HCT116 (cell line): ENCODE measurements at regions not wholly inside any gene's neighbourhood (a gene's known extent, or its start where the extent isn't known, plus 50 kb on each side); places are given as distances from the start of the nearest gene placed in this dataset.
"Not testable (repeated sequence)": the region's sequence is repeated elsewhere in the genome, so short reads cannot be mapped to it uniquely, and the experiment has no call there.

Source experiments
- ATAC-seq: fragments of 200-7000 bp; cut with Tn5 transposase; 2 replicates; pipeline ENCODE4 v1.9.1; 2020; ENCODE audit warnings: mild to moderate bottlenecking, moderate library complexity
- BruUV-seq: library from RNA; stranded (reverse); fragments of 400-500 nt; replicated peaks from 2 replicates; lab custom pipeline; 2021; lab: Mats Ljungman, UMichigan
- CTCF ChIA-PET: fragments of 300-600 bp; sonication (Branson Sonifier 250); formaldehyde crosslinking; loops from one replicate; lab custom pipeline; 2021; ENCODE audit warnings: antibody characterized with exemption; lab: Charles Lee
- POLR2A ChIA-PET: fragments of 300-600, 350-600 bp; sonication (Branson Sonifier 250); formaldehyde crosslinking; loops from one replicate; lab custom pipeline; 2021; ENCODE audit warnings: antibody characterized with exemption; lab: Charles Lee
- RAD21 ChIA-PET, 2 experiments: fragments of 300-600 bp; sonication (Branson Sonifier 250); formaldehyde crosslinking; loops; one replicate each; lab custom pipeline; 2023; ENCODE audit warnings: low total read pairs in 2 of 2; ENCODE audit not compliant: uncharacterized antibody in 2 of 2, unreplicated experiment in 2 of 2, low non-redundant PET in 1 of 2; lab: Charles Lee
- DNase-seq: peaks from one replicate; pipeline ENCODE4 v3.0.0-alpha.2; 2010; ENCODE audit warnings: low read depth, low spot score
- H2AFZ ChIP-seq: fragments of 200-600 bp; shearing (Covaris generic), sonication (generic); 2 replicates; pipeline ENCODE4 v1.6.1; 2017; ENCODE audit warnings: low read depth, mixed run types, mixed read lengths, antibody characterized with exemption, low read length; ENCODE audit not compliant: poor library complexity, severe bottlenecking
- H3K27ac ChIP-seq: 2 replicates; pipeline ENCODE4 v1.5.1; 2012; ENCODE audit warnings: low read depth, low read length
- H3K27me3 ChIP-seq: fragments of 200-600 bp; sonication (generic); 2 replicates; pipeline ENCODE4 v1.6.1; 2016; ENCODE audit warnings: mixed run types, low read length, mixed read lengths; ENCODE audit not compliant: insufficient read depth
- H3K36me3 ChIP-seq, 2 experiments: fragments of 200-500 bp in 1 of 2; fragments of 200-600 bp in 1 of 2; sonication (Bioruptor generic) in 1 of 2; sonication (generic) in 1 of 2; 2 replicates each; pipeline versions ENCODE4 v1.5.1 to v1.6.1; 2014 to 2016; ENCODE audit warnings: low read length in 2 of 2, inconsistent platforms in 1 of 2, mixed read lengths in 1 of 2, mixed run types in 1 of 2; ENCODE audit not compliant: insufficient read depth in 2 of 2, control insufficient read depth in 1 of 2
- H3K4me1 ChIP-seq, 2 experiments: fragments of 200-600 bp in 1 of 2; sonication (generic) in 1 of 2; 2 replicates each; pipeline versions ENCODE4 v1.5.1 to v1.6.1; 2012 to 2017; ENCODE audit warnings: low read length in 2 of 2, inconsistent platforms in 1 of 2, mild to moderate bottlenecking in 1 of 2, mixed read lengths in 1 of 2, mixed run types in 1 of 2, moderate library complexity in 1 of 2; ENCODE audit not compliant: insufficient read depth in 2 of 2, control insufficient read depth in 1 of 2
- H3K4me2 ChIP-seq: fragments of 200-600 bp; sonication (generic); 2 replicates; pipeline ENCODE4 v1.6.1; 2017; ENCODE audit warnings: mixed run types, low read length, mixed read lengths
- H3K4me3 ChIP-seq, 2 experiments: fragments of 200-600 bp in 1 of 2; sonication (generic) in 1 of 2; replicated peaks in 1 of 2; 2 replicates each; pipeline ENCODE4 v1.5.1; 2011 to 2016; ENCODE audit warnings: low read length in 2 of 2, control low read depth in 1 of 2, low read depth in 1 of 2, mild to moderate bottlenecking in 1 of 2, mixed read lengths in 1 of 2, mixed run types in 1 of 2
- H3K79me2 ChIP-seq: fragments of 200-600 bp; sonication (generic); 2 replicates; pipeline ENCODE4 v1.6.1; 2017; ENCODE audit warnings: mild to moderate bottlenecking, mixed run types, low read length, moderate library complexity, mixed read lengths; ENCODE audit not compliant: insufficient read depth
- H3K9ac ChIP-seq: fragments of 200-600 bp; sonication (generic); 2 replicates; pipeline ENCODE4 v1.6.1; 2016; ENCODE audit warnings: low read length, mixed read lengths
- H3K9me2 ChIP-seq: fragments of 200-600 bp; sonication (generic), shearing (Covaris generic); 2 replicates; pipeline ENCODE4 v1.6.1; 2017; ENCODE audit warnings: mixed run types, mild to moderate bottlenecking, moderate library complexity; ENCODE audit not compliant: insufficient read depth
- H3K9me3 ChIP-seq, 2 experiments: fragments of 200-500 bp in 1 of 2; fragments of 200-600 bp in 1 of 2; sonication (Bioruptor generic) in 1 of 2; sonication (generic) in 1 of 2; 2 replicates each; pipeline ENCODE4 v1.6.1; 2014 to 2017; ENCODE audit warnings: low read length in 2 of 2, mixed read lengths in 2 of 2, inconsistent platforms in 1 of 2, low read depth in 1 of 2, mild to moderate bottlenecking in 1 of 2, mixed run types in 1 of 2, moderate library complexity in 1 of 2; ENCODE audit not compliant: control insufficient read depth in 1 of 2, insufficient read depth in 1 of 2
- H4K20me1 ChIP-seq: fragments of 200-600 bp; sonication (generic), shearing (Covaris generic); 2 replicates; pipeline ENCODE4 v1.6.1; 2017; ENCODE audit warnings: mixed run types, mild to moderate bottlenecking, moderate library complexity; ENCODE audit not compliant: insufficient read depth
- intact Hi-C: fragments of 100-400 bp; cut with micrococcal nuclease; formaldehyde crosslinking; loops from 2 replicates; pipeline ENCODE4 v1.10.0; 2022
- TF ChIP-seq, protein P1 (sequence below): IDR thresholded peaks from 2 replicates; pipeline ENCODE4 v1.6.1; 2012; ENCODE audit warnings: low read depth

DNA sequence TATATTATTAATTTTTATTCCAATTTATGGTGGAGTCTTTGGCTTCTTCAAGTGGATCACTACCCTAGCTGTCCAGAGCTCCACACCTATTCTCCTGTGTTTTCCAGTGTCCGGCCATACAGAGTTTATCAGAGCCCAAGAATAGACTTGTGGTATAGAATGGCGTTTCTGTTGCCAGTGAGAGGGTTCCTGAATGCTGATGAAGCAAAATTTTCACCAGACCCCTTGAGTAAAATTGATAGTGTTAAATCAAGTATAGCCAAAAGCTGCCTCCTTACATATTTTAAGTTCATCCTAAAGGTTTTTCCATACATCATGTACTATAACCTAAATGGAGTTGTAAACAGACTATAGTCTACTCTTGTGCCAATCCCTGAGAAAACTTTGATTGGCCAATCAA is 171.5 kb upstream of the CHL1 start:
- Histone ChIP-seq H3K4me1 (no peaks in the 10 kb centered on the region), H4K20me1 (no peaks in the 10 kb centered on the region), H3K4me3 (no peak overlapping the region), H3K36me3 (no peaks in the 10 kb centered on the region), H3K9me3 (no peaks in the 10 kb centered on the region), H3K4me2 (no peak overlapping the region), H3K9ac (no peak overlapping the region), H3K79me2 (no peaks in the 10 kb centered on the region), H2AFZ (no peak overlapping the region), H3K27ac (no peak overlapping the region), H3K9me2 (no peaks in the 10 kb centered on the region), H3K27me3 (no peaks in the 10 kb centered on the region)
- no peak for ATAC-seq
- POLR2A ChIA-PET: no interaction called here
- RAD21 ChIA-PET: no interaction called here
- TF ChIP-seq, protein P1, sequence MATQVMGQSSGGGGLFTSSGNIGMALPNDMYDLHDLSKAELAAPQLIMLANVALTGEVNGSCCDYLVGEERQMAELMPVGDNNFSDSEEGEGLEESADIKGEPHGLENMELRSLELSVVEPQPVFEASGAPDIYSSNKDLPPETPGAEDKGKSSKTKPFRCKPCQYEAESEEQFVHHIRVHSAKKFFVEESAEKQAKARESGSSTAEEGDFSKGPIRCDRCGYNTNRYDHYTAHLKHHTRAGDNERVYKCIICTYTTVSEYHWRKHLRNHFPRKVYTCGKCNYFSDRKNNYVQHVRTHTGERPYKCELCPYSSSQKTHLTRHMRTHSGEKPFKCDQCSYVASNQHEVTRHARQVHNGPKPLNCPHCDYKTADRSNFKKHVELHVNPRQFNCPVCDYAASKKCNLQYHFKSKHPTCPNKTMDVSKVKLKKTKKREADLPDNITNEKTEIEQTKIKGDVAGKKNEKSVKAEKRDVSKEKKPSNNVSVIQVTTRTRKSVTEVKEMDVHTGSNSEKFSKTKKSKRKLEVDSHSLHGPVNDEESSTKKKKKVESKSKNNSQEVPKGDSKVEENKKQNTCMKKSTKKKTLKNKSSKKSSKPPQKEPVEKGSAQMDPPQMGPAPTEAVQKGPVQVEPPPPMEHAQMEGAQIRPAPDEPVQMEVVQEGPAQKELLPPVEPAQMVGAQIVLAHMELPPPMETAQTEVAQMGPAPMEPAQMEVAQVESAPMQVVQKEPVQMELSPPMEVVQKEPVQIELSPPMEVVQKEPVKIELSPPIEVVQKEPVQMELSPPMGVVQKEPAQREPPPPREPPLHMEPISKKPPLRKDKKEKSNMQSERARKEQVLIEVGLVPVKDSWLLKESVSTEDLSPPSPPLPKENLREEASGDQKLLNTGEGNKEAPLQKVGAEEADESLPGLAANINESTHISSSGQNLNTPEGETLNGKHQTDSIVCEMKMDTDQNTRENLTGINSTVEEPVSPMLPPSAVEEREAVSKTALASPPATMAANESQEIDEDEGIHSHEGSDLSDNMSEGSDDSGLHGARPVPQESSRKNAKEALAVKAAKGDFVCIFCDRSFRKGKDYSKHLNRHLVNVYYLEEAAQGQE: no peak
- CTCF ChIA-PET: no interaction called here
- no peak for DNase-seq
- intact Hi-C loops: no loop called here
- BruUV-seq: no TSS peak

DNA sequence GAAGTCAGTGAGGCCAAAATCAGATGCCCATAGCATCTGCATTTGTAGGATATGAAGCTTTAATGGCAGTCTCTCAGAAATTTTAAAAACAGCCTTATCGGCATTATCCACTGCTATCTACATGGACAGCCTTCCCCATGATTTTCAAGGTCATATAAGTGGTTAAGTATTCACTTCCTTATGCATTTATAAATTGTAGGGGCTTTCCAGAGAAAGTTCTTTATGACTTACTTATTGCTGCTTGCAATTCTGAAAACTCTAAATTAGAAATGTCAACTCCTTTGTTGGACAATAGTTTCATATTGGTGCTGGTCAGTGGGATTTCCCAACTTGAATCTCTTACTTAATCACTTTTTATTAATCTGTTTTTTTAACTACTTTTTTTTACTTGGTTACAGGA is 160.6 kb upstream of the CHL1 start:
- CTCF ChIA-PET, BruUV-seq, intact Hi-C loops: not testable (repeated sequence)

DNA sequence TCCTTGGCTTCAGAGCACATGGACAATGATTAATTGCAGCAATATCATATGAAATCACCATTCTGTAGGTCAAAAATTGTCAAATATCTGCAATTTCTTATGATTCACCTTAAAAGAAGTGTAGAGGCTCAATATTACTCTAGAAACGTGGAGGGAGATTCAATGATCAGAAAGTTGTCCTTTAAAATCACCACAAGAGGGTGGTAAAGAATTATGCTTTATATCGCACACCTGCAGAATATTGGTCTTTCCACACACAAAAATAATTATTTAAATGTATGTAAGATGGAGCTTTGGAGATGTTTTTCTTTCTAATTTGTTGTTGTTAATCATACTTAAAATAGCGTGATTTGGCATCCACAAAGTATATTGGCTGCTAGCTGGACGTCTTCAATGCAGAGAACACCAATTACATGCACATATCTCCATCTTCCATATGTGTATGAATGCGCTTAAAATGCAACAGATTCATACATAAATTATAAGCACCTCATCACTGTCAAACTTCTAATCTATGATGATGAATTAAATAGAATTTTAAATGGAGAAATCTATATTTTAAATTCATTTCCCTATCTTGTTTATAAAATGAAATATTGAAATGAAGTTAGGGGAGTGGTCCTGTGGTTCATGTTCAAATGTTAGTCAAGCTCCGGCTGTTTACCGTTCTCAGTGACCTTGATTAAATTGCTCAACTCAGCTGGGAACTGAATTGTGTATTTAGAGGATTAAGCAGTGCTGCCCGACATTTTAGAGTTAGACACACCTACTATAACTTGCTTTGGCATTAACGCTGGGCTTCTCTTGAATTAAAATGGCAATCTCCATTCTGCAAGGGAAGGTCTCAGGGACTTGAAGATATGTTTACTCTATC is 153.5 kb upstream of the CHL1 start:
- H4K20me1 ChIP-seq, DNase-seq, ATAC-seq, H3K4me2 ChIP-seq, H3K9me2 ChIP-seq, H3K9me3 ChIP-seq, BruUV-seq, H3K27ac ChIP-seq, POLR2A ChIA-PET, H3K27me3 ChIP-seq, intact Hi-C loops, RAD21 ChIA-PET, H3K36me3 ChIP-seq, H3K9ac ChIP-seq, H3K4me3 ChIP-seq, H3K79me2 ChIP-seq, H2AFZ ChIP-seq, H3K4me1 ChIP-seq: not testable (repeated sequence)
- CTCF ChIA-PET: interaction anchor here (1.5 kb wide), 1 partner anchor 311 kb away, joined by 6 read pairs; no protein-coding TSS in a partner anchor

More for the DNA sequence above, 160.6 kb upstream of the CHL1 start:
- H3K4me2 ChIP-seq, DNase-seq, ATAC-seq, RAD21 ChIA-PET, H2AFZ ChIP-seq, H3K4me1 ChIP-seq, H3K27ac ChIP-seq, H3K9ac ChIP-seq, H4K20me1 ChIP-seq, H3K9me2 ChIP-seq, H3K9me3 ChIP-seq, H3K79me2 ChIP-seq, H3K4me3 ChIP-seq, H3K27me3 ChIP-seq, H3K36me3 ChIP-seq, POLR2A ChIA-PET: not testable (repeated sequence)
